HG02884 (cell line): ENCODE measurements at regions not wholly inside any gene's neighbourhood (a gene's known extent, or its start where the extent isn't known, plus 50 kb on each side); places are given as distances from the start of the nearest gene placed in this dataset.
"Not testable (repeated sequence)": the region's sequence is repeated elsewhere in the genome, so short reads cannot be mapped to it uniquely, and the experiment has no call there.

Experiments
- ATAC-seq: cut with Tn5 transposase; IDR thresholded peaks from one replicate; pipeline ENCODE4 v1.9.1; 2021; ENCODE audit warnings: mild to moderate bottlenecking, moderate library complexity; ENCODE audit not compliant: unreplicated experiment

DNA sequence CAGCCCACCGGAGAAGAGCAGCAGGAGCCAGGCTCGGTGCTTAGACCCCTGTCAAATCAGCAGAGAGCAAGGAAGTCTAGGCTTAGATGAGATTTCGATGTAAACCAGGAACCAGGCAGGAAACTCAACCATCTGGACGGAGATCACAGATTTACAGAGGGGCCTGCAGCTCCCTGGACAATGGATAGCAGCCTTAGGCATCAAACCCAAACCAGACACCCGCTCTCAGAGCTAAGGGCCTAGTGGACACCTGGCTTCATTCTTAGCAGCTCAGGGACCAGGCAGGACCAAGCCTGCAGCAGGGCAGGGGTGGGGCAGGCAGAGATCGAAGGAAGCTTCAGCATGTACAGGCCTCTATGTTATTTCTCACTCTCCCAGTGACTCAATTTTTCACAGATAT, 127.8 kb upstream of the FMN2 start:
- ATAC-seq: no peak

DNA sequence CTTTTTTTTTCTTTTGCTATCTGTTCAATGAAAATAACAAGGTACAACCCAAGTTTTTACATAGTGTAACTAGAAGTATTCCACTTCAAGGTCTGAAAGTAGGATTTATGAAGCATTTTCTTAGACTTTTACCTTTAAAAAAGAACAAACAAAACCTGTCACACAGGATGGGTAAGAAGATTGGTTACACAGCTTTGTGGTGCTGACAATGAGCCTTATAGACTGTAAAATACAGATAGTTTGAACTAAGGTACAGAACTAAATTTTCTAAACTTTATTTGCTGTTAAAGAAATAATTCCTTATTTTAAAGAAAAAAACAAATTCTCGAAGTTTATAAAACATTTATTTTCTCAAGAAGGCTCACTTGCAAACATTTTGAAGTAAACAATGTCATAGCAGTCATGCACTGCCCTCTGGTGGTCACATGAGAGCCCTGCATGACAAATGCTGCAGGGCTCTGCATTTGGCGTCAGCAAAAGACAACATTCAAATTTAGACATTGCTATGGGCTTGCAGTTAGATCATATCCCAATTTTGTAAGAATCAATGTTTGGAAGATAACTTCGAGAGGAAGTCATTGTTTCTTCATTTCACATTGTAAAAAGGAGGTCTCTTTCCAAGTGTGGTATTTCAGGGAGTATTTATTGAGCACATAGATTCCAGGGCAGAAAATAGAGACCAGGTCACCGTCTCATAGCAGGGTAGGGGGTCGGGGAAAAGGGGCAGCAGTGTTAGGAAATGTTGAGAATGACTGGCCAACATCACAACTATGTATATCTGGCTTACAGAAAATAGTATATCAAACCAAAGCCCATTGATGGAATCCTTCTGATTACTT, 115.3 kb upstream of the FMN2 start:
- peak; percentile 91 for ATAC-seq

DNA sequence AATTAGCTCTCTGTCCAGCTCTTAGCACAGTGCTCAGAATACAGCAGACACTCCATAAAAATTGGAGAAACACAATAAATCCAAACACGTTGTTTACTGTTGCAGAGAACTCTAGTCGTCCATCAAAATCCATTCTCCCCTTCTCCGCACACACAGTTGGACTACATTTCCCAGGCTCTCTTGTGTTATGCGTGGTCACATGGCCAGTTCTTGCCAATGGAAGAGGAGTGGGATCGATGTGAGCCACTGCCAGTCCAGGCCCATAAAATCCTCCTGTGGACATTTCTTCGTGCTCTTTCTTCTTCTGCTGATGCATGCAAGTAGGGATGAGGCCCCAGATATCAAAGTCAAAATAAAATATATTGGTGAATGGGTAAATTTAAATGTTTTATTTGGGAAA, 114.3 kb upstream of the FMN2 start:
- ATAC-seq: no peak

DNA sequence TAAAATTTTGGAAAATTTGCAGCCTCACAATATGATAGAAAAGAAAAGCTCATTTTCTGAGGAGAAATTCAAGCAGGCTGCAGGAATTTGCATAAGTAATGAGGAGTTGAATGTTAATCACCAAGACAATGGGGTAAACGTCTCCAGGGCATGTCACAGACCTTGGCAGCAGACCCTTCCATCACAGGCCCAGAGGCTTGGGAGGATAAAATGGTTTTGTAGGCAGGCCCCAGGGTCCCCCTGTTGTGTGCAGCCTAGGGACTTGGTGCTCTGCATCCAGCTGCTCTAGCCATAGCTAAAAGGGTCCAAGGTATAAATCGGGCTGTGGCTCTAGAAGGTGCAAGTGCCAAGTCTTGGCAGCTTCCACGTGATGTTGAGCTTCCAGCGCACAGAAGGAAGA, 112.2 kb upstream of the FMN2 start:
- ATAC-seq: no peak

DNA sequence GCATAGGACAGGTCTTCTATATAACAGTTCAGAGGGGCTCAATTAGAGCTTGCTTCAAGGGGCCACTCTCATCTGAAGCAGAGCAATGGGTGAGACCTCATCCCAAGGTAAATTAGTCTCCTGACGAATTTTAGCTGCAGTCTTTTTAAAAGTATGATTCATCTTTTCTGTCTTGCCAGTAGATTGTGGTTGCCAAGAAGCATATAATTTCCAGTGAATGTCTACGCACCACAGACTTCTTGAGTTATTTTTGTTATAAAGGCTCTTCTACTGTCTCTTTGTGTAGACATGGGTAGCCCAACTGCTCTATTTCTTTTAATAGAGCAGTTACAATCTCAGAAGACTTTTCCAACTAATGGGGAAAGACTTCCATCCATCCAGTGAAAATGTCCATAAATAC, 108.9 kb upstream of the FMN2 start:
- ATAC-seq: no peak

DNA sequence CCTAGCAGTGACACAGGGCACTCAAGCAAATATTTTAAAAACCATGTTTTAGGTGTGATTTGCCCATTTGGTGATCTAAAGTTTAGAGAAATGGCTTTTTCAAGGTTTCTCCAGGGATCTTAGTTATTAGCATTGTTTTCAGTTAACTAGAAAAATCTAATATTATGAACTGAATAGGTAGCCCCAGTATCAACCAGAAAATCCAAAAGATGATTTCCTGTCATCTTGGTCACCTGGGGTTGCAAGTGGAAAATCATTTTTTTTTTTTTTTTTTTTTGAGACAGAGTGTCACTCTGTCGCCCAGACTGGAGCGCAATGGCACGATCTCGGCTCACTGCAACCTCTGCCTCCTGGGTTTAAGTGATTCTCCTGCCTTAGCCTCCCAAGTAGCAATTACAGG, 106.6 kb upstream of the FMN2 start:
- ATAC-seq: no peak

DNA sequence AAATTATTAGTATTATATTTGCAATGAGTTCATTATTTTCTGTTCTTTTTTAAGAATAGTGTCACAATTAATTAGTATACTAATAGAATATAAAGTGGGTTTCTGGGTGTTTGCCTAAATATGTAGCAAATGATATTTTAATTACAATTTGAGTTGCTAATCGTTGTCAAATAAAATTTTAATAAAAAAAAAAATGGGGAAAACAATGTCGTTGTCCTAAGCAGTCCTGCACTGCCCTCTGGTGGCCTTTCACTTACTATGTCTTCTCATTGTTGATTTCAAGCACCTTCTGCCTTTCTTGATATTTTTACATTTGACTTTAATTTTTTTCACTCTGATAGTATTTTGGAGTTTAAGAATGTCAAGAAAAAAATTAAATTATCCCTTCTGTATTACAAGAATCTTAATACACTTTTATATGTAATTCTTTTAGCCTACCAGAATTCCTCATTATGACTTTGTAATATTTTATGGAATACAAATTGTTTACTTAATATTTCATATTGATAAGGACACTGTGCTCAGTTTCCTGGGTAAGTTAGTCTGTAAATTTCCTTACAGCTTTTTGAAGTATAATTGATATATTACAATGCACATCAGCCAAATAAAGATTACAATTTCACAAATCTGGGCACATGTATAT, 104.5 kb upstream of the FMN2 start:
- ATAC-seq: no peak

DNA sequence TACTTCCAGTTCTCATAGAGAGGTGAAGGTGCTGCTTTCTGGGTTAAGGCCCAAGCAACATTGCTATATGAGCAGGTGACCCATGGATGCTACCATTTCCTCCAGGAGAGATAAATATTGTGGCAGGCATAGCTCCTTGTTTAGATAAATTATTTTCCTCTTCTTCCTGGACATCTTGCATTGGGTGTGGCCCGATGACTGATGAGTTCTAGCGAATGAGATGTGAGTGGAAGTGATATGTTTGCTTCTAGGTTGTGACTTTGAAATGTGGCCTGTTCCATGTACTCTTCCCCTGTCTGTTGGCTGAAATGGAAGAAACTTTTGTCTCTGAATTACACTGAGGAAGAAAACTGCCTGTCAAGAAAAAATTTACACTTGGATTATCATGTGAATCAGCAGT, 101.7 kb upstream of the FMN2 start:
- no peak for ATAC-seq

DNA sequence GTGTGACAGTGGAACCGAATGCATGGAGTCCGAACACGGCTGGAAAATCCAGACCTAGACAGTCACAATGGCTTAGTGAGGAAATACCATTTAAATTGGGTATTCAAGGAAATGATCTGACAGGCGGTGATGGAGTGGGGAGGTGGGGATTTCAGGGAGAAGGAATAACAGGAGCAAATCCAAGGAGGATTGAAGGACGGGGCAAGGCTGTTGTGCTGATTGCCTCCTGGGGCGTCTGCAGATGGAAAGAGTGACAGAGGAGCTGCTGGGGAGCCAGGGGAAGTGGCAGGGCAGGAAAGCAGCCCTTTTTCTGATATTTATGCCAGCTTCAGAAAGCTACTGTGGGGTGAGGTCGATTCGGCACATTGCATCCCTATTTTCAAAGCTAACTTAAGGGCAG, 99.1 kb upstream of the FMN2 start:
- not testable (repeated sequence) for ATAC-seq

DNA sequence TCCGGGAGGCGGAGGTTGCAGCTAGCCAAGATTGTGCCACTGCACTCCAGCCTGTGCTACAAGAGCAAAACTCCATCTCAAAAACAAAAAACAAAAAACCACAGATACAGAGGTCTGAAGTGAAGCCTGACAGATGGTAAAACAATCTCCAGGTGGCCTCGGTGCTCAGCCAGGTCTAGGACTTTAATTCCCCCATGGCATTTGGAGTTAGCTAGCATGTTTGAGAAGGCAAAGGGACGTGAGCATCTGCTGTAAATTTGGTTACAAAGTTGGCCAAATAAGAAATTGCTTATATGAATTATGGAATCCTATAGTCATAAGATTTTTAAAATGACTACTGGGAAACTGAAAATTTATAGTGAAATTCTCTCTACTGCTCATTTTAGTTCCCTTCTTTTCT, 98.3 kb upstream of the FMN2 start:
- no peak for ATAC-seq

DNA sequence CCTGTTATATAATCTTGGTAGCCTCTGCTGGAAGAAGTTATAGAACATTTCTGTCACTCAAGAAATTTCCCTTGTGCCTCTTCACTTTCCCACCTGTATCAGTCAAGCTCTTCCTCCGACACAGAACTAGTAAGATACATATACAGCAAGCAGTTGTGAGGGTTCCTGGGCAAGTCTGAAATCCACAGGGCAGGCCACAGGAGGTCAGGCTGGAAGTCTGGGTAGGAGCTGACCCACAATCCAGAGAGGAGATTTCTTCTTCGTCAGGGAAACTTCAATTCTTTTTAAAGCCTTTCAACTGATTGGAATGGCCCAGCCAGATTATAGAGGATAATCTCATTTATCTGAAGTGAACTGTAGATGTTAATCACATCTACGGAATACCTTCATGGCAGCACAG, 96.4 kb upstream of the FMN2 start:
- no peak for ATAC-seq

DNA sequence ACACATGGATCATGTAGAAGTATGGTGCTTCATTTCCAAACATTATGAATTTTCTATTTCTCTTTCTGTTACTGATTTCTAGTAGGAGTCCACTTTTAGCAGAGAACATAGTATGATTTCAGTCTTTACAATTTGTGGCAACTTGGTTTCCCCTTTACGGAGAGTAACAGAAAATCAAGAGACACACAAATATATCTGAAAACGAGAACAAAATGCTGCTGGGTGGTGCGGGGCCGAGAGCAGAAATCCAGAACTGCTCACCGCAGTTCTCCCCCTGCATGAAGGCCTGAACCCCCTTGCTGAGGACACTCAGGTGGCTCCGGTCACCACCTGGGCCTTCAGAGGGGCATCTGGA, 94.5 kb upstream of the FMN2 start:
- no peak for ATAC-seq

DNA sequence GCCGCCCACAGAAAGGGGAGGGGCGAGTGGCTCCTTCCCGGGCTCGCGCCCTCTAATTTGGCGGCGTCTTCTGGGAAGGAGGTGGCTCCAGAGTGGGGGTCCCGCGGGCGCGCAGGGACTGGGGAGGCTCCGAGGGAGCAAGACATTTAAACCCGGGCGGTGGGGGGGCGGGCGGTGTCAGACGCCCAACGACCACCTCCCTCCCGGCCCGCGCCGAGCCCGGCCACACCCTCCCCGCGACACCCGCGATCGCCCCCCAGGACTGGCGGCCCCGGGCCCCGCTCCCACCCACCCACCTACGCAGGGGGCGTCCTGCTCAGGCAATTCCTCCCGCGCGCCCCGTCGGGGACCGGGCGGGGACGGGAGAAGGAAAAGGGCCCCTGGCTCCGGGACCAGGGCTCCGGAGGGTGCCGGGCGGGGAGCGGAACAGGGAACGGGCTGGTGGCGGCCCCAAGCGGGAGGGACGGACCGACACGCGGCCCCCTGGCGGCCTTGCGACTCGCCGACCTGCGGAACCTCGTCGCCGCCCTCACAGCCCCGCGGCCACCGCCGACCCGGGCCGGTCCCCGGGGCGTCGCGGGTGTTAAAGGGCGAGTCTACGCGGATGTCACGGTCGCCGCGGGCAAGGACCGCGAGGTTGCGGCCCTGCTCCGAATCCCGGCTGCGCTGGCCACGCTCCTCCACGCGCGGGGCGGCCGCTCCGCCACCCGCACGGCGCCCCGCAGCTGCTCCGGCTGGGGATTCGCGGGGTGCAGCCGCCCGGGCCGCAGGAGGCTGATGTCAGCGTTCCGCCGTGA, 94.0 kb upstream of the FMN2 start:
- no peak for ATAC-seq

DNA sequence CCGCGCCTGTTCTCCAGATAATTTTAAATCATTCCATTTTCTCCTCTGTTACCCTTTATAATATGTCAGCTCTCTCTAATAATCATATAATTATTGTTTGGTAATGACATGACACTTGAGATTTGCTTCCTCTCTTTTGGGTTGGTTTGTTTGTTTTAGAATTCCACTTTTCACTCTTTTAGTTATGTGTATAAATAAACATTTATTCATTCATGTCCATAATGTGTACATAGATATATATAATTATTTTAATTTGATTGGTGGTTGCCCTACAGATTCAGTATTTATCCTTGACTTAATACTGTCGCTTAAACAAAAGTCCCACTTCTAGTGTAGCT, 93.4 kb upstream of the FMN2 start:
- no peak for ATAC-seq

DNA sequence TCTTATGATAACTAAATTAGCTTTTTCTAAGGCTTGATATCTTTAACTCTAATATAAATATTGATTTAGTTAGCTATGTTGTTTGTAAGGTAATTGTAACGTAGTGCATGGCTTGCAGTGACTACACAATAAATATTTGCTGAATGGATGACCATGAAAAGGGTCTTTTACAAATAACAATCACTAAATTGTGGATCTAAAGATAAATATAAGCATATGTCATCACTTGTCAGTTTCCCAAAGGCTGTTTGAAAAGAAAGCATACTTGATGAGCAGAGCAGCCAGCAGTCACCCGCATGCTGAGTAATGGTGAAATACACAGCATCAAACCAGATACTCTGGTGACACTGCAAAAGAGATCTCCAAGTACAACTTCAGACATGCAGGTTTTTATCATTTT, 92.5 kb upstream of the FMN2 start:
- ATAC-seq: no peak

DNA sequence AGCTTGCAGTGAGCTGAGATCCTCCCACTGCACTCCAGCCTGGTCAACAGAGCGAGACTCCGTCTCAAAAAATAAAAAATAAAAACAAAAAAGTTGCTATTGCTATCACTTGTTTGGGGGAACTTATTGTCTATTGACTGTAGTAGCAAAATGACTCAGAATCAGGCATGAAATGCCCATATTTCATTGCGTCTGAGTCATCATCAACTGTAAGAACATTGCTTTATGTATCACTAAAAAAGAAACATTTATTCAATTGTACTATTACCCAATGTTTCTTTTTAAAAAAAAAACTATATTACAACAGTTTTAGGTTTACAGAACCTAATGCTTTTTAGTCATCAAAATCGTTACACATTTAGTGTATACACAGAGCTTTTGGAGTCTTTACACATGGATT, 91.0 kb upstream of the FMN2 start:
- ATAC-seq: no peak

DNA sequence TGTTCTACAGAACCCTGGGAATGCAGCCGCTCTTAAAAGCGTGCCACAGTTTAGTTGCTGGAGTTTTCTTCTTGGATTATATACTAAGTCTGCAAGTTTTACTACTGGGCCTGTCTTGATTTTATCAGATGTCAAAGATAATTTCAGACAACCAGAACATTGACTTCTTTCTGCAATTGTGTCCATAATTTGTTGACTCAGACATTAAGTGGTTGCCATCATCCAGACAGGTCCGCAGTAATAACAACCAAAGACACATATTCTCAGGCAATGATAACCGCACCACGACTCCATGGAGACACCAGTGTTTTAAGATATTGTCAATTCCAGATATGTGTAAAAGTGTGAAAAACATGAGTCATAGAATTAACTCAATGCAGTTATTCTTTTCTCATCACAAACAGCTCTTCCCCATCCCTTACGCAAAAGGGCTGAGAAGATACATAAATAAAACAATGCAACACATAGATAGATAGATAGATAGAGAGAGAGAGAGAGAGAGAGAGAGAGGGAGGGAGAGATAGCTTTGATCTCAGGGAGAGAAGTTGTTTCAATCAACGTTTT, 90.4 kb upstream of the FMN2 start:
- ATAC-seq: no peak

DNA sequence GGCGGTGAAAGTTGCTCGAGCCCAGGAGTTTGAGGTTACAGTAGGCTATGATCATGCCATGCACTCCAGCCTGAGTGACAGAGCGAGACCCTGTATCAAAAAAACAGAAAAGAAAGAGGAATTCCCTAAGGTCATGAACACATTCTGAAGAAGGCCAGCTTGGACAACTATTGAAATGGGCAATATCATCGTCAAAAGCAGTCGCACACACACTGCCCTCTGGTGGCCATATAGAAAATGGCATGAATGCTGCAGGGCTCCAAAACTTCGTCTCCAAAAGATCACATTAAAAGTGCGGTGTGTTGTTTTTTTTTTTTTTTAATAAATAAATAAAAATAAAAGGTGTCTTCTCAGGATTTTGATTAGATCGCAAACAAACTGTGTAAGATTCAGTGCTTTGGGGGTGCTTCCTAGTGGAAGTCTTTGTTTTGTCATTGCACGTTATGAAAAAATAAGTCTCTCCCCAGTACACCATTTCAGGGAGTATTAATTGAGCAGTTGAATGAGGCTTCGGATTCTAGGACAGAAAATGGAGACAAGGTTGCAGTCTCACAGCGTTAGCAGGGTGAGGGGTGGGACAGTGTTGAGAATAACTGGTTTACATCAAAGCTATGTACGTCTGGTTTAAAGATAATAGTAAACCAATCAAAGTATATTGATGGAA, 87.5 kb upstream of the FMN2 start:
- ATAC-seq: no peak

DNA sequence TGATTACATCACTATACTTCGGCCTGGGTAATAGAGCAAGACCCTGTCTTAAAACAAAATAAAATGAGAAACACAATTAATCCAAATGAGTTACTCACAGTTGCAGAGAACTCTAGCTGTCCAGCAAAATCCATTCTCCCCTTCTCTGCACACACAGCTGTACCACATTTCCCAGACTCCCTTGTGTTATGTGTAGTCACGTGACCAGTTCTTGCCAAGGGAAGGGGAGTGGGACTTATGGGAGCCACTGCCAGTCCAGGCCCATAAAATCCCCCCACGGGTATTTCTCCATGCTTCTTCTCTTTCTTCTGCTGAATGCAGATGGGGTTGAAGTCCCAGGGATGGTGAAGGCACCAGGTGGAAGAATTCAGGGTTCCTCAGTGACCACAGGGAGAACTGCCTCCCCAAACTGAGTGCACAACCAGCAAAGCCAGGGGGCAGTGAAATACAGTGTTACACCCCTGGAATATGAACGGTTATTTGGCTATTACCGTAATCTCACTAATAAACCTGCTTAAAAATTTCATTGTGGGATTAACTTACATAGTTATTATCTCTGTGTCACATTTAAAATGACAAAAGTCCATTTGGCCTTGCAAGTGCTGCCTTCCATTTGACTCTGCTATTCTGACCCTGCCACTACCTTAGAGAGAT, 85.6 kb upstream of the FMN2 start:
- no peak for ATAC-seq

DNA sequence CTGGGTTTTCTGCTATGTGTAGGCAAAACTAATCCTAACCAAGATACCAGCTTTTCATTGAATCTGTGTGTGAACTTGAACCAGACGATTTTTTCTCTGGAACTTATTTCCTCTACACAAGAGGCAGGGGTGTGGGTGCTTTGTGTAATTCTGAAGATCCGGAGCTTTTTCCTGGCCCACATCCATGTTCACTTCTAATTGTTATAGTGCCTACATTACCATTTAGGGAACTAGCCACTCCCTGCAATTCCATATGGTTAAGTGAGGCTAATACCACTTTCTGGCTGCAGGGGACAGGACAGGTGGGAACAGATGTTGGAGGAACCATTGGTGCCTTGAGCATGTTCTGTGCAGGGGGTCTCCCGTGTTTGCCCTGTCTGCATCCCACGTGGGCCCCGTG, 83.4 kb upstream of the FMN2 start:
- ATAC-seq: no peak

DNA sequence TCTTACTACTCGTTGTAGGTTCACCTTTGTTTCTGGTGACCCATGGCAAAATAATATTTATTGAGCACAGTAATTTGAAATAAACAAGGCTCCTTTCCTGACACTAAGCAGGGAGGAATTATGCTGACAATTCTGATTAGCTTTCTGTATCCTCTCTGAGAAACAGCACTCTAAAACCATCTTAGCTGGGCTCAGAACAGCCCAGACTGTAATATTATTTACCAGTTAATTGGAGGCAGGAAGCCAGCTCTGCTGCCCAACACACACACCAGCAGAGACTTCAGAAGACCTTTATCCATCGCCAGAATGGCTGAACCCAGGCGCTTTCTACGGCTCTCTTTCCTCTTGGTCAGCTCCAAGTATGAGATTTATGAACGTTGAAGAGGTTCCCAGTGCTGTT, 77.6 kb upstream of the FMN2 start:
- no peak for ATAC-seq
